ENCODE measurements at regions not wholly inside any gene's neighbourhood (a gene's known extent, or its start where the extent isn't known, plus 50 kb on each side); places are given as distances from the start of the nearest gene placed in this dataset.

- TF ChIP-seq CTCF (IDR thresholded peaks at IDR 0.05 in 4 of 5, conservative IDR thresholded peaks at IDR 0.05 in 1 of 5) (no peak), POLR2A (IDR thresholded peaks at IDR 0.05) (no peak)
Observed at GRCh38 chr5:125214080-125214479, 467.6 kb upstream of the ZNF608 start.

All from gastrocnemius medialis (tissue), 4 donors.